Embryonic facial prominence (tissue), 1 donor: ENCODE measurements at regions not wholly inside any gene's neighbourhood (a gene's known extent, or its start where the extent isn't known, plus 50 kb on each side); places are given as distances from the start of the nearest gene placed in this dataset.
A peak's percentile ranks its signal among the peaks of the same experiment; 100 is the strongest.

ENCODE experiments used
- DNase-seq: peaks from one replicate; pipeline ENCODE4 v3.0.0-alpha.2; 2016; ENCODE audit errors: extremely low spot score

DNA sequence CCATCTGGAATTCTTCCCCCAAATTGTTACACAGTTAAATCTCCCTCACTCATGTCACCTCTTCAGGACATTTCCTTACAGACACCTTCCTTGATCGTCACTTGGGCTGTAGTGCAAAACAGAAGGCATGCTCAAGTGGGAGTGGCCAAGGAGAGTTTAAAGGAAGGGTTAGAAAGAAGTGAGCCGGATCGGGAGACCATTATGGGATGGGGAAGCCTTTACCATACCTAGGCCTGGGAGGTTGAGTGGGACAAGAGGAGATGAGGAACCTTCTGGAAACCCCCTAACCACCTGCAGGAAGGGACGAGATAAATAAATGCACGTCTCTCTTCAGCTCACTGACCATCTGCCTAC is 102.7 kb downstream of the UCHL1 start:
- DNase-seq, result no peak

DNA sequence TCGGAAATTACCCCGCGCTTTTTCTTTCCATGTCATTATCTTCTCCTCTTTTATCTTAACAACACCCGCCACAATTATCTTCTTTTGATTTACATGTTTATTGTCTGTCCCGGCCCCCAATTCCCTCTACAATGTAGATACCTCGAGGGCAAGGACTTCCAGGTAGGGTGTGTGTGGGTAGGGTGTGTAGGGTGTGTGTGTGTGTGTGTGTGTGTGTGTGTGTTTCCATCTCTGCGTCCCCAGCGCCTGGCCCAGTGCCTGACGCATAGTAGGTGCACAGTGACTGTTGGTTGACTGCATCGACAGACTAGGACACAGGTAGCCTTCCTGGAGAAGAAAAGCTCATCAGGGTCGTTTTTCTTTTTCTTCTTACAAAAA is 103.1 kb downstream of the UCHL1 start:
- DNase-seq, result no peak

DNA sequence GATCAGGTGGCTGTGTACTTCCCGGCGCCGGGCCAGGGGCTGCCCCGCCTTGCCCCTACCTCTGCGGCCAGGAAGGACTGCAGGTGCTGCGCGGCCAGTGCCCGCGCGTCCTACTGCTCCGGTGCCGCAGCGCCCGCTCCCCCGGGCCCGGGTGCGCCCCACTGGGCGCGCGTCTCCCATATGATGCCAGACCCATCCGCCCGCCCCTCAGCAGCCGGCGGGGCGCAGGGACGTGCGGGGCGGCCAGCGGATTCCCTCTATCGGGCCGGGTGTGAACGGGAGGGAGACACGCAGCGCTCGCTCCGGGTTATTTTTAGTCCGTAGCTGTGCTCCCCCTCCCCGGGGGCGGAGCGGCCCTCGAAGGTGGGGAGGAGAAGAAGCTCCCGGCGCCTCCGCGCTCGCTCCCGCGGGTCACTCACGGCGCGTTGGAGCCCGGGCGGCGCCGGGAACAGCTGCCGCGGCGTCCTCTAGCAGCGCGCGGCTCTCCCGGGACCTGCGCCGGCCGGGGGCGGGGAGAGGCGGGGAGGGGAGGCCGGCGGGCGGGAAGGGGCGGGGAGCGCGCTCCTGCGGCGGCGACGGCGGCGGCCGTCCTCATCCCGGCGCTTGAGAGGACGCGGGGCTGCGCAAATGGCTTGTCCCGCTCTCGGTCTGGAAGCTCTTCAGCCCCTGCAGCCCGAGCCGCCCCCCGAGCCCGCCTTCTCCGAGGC is 103.6 kb downstream of the UCHL1 start:
- peak; percentile 58 for DNase-seq

DNA sequence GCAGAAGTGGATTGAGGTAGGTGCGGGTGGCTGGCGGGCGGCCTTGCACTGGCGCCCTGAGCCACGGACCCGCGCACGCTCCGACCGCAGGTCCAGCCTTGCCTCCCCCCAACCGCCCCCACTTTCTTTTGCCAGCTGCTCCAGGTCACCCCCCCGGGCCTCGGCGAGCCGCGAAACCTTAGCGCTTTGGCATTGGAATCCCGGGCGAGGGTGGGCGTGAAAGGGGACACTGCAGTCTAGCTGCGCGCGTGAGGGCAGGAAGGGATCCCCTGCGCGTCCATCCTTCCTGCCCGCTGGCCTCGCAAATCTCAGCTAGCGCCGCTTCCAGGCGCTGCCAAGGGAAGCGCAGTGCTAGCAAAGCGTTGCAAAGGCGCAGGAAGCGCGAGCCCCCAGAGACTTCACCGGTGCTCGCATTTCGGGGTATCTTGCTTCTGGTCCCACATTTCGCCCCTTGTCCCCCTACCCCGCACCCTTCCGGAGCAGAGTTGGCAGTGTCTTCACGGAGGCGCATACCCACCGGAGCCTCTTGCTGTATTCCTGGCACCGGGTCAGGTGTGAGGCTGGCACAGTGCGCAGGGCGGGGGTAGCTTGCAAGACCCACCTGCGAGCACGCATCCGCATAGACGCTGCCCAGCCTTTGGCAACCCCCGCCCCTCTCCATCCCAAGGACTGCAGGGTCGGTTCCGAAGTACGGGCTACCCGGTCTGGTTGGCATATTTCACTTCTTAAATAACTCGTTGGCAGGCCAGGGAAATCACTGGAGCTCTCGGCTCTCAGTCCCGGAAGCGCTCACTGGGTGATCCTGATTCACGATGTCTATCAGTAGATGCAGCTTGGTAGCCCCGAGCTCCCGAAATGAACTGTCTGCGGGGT is 104.4 kb downstream of the UCHL1 start:
- DNase-seq, result no peak

DNA sequence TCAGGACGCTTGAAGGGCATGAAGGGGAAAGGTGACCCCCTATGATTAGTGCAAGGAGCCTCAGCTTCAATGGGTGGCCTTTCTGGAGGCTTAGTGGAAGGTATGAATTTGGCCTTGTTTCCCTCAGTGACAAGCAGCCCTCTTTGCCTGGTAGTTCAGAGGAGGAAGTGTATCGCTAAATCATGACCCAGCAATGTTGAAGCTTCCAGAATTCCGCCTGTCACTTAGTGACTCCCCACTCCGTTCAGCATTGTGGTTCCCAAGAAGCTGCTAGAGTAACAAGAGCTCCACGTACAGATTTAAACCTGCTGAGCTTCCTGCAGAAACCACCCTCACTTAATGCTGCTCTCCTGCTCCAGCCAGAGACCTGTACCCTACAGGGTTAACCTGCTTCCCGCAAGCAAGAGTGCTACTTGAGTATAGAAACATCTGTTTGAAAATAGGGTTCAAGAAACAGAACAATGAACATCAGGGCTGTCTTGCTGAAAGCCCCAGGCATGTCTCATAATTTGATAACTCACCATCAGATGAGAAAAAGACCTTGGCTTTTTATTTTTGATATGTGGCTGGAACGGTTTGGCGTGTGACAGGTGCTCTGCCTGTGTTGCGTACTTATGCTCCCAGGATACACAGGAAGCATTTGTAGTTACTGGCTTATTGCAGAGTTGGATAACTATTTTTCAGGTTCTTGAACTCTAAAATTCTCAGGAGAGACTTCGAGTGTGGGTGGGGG is 105.2 kb downstream of the UCHL1 start:
- no peak for DNase-seq

DNA sequence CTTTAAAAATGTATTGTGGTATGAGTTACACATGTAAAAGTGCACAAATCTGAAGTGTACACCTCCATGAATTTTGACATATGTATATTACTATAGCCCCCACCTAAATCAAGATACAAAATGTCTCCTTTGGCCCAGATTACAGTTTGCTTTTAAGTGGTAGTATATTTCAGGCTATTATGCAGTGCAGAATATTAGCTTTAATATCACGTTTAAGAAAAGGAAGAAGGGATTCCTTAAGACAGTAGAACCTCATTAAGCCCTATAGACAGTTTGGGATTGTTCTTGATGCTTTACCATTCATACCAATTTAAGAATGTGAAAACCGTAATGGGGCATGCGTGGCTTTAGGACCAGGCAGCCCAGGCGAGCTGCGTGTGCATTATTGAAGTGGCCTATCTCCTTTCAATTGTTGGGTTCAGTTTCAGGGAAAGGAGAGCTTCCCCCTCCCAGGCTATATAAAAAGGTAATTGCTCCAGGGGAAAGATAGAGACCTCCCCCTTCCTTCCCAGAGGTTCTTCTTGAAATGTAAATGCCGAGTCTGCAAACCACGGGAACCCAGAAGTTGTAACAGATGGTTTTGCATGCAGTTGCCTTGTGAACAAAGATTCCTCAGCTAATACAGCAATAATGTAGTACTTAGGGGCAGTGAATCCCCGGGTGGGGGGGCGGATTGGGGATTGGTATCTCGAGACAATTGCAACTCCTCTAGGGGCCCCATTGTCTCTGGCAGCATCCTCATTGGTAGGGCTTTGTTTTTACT is 106.1 kb downstream of the UCHL1 start:
- no peak for DNase-seq

DNA sequence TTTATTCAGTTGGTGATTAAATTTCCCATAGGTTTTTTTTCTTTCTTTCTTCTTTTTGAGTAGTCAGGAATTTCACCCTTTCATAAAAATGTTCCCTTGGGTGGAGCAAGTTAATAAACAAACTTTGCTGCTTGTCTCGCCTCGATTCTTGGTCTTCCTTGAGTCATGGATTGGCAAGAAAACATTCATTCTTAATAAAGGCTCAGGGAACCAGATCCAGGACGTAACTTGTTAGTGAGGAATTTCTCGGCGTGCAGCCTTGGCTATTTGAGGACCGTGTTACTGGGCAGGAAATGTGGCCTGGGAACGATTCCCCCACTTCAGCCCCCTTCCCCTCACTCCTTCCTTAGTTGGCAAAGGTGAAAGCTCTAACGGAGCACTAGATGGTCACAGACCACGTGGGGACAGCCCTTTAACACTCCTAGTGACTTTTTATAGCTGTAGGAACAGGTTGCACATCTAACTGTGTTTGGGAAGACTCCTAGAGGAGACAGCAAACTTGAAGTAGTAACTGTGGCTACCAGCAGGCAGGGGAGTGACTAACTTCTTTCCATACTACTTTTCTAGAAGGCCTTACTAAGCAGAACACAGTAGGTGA is 106.8 kb downstream of the UCHL1 start:
- no peak for DNase-seq

DNA sequence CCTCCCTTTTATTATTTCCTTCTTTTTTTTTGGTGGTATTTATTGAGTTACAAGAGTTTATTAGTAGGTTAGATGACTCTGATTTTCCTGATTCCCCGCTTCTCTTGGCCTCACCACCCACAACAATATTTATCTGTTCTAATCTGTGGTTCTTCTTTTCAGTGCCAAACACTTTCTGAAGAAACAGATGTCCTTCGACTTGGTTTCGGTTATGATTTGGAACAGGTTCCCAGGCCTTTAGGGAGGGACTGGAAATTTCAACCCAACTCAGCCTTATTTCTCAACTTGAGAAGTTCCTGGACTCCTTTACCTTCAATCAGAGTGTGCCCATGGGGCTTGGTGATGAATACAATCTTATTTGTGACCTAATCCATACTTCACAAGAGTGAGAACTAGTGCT is 108.1 kb downstream of the UCHL1 start:
- no peak for DNase-seq

DNA sequence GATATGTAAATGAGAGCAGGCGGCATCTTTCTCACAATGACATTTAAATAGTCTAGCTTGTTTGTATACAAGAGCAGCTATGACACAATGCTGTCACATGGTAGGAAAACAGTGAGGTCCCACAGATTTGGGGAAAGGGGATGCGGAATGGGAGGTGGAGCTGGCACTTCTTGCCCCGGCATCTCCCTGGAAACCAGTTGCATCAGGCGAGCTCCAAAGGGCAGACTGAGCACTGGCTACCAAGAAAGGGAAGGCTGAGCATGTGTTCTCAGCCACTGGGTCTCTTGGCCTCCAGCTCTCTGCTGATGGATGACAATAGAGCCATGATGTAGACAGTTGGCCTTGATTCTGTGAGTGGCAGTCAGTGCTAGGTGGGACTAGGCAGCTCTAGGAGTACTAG is 109.0 kb downstream of the UCHL1 start:
- DNase-seq, result no peak

DNA sequence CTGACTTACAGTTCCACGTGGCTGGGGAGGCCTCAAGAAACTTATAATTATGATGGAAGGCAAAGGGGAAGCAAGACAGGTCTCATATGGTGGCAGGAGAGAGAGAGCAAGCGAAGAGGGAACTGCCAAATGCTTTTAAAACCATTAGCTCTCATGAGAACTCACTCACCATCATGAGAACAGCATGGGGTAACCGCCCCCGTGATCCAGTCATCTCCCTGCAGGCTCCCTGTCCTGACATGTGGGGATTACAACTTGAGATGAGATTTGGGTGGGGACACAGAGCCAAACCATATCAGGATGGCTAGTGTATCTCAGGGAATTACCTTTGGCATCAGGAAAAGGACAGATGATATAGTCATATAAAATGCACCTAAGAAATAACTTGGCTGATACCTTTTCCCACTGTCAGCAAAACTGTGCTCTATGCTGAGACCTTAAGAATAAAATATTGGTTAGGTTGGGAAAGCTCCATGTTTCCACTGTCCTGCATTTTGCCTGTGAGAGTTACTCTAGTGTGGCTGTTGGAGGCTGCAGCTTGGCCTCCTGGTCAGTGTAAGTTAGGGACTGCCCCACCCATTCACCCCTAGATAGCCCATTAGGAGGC is 110.3 kb downstream of the UCHL1 start:
- no peak for DNase-seq

DNA sequence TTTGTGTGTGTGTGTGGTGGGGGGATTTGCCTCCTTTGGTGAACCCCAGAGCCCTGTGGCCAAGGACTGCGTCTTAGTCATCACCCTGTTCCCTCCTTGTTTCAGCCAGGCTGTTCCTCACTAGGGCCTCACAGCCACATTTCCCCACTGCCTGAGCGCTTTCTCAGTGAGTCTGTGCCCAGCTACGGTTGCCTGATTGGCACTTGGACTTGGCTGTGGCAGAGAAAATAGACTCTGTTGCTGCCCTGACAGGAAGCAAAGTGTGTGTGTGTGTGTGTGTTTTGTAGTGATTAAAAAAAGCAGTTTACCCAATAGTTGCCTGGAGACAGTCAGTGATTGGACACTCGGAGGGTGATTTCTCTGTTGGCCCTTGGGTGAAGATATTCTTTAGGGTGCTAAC is 113.0 kb downstream of the UCHL1 start:
- no peak for DNase-seq

DNA sequence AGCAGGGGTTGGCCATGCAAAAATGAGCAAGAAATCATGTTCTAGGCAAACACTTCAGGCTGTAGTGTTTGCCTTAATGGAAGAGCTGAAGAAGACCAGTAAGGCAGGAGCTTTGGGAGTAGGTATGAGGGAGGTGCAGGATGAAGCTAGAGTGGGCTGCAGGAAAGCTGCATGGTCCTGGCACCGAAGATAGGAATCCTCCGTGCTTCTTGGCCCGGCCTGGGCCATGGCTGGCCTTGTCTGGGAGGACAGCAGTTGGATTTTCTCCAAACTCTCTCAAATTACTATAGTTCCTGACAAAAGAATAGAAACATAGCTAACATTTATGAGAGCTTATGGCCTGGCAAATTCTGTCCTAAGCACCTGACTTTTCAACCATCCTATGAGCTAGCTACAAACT is 116.5 kb downstream of the UCHL1 start:
- DNase-seq, result no peak

DNA sequence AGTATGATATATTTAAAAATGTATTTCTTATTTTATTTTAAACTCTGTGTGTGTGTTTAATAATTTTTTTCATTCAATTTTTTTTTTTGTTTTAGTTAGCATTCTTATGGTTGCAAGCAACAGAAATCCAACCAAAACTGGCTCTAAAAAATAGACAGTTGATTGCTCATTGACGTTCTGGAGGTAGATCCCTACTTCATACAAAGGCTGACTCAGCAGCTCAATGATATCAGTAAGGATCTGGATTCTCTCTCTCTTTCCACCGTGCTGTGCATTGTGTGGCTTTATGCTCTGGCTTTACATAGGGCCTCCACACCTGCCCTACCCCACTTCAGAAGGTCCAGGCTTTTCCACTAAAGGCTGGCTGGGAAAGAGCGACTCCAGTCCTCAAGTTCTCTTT is 117.8 kb downstream of the UCHL1 start:
- DNase-seq, result no peak

DNA sequence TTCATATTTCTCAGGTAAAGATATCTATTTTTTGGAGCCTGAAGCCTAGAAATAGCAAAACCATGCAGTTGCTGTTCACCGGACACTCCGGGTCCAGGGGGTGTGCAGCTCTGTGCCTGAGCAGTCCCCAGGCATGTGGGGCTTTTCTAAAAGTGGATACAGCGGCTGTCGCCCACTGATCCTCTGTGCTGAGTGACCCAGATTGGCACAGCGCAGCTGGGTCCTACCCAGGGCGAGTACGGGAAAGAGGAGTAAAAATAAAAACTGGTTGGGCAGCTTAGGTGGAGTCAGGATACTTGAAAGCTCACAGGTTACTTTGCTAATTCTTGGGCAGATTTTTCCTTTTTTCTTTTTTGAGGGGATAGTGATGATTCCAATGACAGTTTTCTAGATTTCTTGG is 118.8 kb downstream of the UCHL1 start:
- no peak for DNase-seq

DNA sequence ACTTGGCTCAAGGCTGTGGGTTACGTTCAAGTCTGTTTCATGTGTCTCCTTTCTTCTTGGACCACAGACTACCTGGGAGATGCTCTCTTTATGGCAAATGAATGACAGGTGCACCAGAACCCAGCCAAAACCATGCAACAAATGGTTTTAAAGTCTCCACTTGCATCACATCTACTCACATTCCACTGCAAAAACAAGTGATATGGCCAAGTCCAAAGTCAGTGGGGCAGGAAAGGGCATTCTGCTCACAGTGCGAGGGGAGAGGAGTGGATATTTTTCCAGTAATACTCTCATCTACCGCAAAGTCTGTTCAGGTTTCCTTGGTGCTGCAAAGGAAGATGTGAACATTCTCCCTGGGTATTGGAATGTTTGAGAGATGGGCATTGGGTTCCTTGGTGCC is 120.5 kb downstream of the UCHL1 start:
- DNase-seq, result no peak

DNA sequence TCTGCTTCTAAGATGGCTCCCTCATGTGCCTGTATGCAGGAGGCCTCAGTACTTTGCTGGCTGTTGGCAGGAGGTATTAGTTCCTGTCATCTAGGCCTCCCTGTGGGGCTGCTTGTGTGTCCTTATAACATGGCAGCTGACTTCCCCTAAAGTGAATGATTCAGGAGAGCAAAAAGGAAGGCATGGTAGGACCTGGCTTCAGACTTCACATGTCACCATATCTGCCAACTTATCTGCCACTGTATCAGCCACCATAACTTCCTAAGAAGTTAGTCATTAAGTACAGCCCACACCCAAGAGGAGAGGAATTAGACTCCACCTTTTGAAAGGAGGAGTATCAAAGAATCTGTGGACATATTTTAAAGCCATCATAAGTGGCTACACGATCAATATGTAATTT is 122.5 kb downstream of the UCHL1 start:
- DNase-seq, result no peak

DNA sequence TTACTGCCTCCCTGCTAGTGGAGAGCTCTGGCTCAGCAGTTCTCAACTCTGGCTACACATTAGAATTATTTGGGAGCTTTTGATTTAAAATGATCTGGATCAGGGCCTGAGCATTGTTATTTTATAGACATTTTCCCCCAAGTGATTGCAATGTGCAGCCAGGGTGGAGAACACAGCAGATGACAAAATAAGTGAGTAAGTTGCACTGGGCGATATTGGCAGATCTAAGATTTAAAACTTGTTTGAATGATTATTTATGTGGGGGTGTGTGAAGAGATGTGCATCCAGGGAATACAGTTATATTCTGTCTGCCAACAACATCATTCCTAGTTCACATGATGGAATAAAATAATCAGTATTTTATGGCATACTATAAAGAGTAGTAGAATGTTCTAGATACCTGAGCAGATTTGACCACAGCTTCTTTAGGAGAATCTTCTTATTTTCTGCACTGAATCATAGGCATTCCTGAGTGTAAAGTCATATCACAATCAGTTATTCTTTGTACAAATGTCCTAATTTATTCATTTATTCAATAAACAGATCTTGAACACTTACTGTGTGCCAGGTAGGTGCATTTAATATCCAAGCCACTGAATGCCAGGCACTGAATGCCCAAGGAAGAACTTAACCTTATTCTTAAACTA is 123.9 kb downstream of the UCHL1 start:
- no peak for DNase-seq

DNA sequence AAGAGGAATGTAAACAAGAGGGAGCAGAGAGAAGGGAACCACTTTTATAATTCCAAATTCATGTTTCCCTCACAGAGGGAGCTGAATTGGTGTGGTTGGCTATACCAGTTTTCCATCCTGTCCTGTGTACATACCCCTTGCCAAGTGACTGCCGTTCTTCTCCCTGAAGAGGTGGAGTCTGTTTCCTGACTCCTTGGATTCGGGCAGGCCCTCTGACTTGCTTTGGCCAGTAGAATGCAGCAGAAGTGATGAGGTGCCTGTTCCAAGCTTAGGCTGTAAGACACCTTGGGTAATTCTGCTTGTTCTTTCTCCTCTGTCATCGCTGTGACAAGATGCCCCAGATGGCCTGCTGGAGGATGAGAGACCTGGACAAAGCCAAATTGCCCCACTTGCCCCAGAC is 124.7 kb downstream of the UCHL1 start:
- DNase-seq, result no peak

DNA sequence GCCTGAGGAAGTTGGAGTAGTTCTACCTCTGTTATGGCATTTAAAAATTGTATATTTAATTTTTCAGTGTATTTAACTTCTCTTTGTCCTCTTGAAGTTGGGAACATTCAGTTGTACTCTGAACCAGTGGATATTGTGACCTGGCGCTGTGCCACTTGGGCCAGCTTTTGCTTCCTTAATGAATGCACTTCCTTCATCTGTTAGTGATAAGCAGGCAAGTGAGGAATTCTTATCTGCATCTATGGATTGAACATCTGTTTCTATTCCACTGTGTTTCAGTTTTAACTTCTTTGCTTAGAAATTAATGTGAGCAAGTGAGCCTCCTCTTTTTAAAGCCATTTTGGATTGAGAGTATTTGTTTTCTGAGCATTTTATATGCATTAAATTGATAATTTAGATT is 128.3 kb downstream of the UCHL1 start:
- no peak for DNase-seq

DNA sequence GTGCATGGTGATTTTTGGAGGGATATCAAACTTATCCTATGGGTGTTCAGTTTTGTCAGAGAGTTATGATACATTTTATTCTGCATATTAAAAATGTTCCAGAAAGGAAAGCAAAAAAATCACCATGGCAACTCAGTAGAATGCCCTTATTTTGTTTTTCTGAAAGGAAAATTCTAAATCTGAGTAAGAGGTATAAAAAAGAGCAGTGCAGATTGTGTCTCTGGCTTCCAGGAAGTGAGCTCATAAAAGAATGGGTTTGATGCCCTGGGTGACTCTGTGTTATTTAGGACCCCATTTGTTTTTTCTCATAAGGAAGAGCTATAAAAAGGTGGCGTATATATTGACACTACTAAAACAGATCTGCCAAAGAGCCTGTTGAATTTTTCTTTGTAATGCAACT is 128.8 kb downstream of the UCHL1 start:
- DNase-seq, result no peak

DNA sequence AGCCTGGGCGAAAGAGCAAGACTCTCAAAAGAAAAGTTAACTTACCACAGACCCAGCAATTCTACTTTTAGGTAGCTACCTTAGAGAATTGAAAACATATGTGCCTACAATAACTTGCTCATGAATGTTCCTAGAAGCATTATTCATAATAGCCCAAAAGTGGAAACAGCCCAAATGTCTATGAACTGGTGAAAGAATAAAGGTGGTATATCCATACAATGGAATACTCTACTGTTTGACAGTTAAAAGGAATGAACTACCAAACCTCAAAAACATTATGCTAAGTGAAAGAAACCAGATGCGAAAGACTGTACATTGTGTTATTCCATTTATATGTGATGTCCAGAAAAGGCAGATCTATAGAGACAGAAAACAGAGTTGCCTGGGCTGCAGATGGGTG is 131.4 kb downstream of the UCHL1 start:
- DNase-seq, result no peak
